ENCODE measurements at regions not wholly inside any gene's neighbourhood (a gene's known extent, or its start where the extent isn't known, plus 50 kb on each side); places are given as distances from the start of the nearest gene placed in this dataset.

DNA sequence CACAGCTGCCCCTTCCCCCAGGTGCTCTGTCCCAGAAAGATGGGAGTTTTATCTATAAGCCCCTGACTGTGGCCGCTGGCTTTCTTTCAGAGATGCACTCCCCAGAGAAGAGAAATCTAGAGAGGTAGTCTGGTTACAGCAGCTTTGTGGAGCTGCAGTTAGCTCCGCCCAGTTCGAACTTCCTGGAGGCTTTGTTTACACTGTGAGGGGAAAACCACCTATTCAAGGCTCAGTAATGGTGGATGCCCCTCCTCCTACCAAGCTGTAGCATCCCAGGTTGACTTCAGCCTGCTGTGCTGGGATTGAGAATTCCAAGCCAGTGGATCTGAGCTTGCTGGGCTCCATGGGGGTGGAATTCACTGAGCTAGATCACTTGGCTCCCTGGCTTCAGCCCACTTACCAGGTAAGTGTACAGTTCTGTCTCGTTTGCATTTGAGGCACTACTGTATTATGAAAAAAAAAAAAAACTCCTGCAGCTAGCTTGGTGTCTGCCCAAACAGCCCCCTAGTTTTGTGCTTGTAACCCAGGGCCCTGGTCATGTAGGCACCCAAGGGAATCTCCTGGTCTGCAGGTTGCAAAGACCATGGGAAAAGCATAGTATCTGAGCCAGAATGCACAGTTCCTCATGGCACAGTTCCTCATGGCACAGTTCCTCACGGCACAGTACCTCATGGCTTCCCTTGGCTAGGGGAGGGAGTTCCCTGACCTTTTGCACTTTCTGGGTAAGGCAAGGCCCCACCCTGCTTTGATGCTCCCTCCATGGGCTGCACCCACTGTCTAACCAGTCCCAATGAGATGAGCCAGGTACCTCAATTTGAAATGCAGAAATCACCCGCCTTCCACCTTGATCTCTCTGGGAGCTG is 275.0 kb downstream of the CENPW start:
- no peak overlapping the region for H3K4me3 ChIP-seq (ENCODE audit: insufficient read depth in 1 of 2, low read depth in 1 of 2, low read length in 2 of 2)
- WGBS = 93% methylated on average over 6 of the region's 6 CpGs
- H3K14ac ChIP-seq (ENCODE audit: low read length in 2 of 2) = no peak overlapping the region

GRCh38 chr6:126616866-126617265 is 277.0 kb downstream of the CENPW start:
- no peak overlapping the region for H3K23ac ChIP-seq (ENCODE audit: low read length in 2 of 2)
- H3K4me3 ChIP-seq (ENCODE audit: insufficient read depth in 1 of 2, low read depth in 1 of 2, low read length in 2 of 2) = no peak overlapping the region
- H3K14ac ChIP-seq (ENCODE audit: low read length in 2 of 2) = no peak overlapping the region
- 86% methylated on average over 1 of the region's 2 CpGs for WGBS
- no peak for DNase-seq
- H2BK120ac ChIP-seq (ENCODE audit: low read depth, low read length) = no peak overlapping the region
- no peak overlapping the region for H3K18ac ChIP-seq (ENCODE audit: low read depth in 1 of 2, low read length in 2 of 2)
- no peak overlapping the region for H3K4me2 ChIP-seq (ENCODE audit: low read length, poor library complexity, severe bottlenecking)
- no peak overlapping the region for H3K4ac ChIP-seq (ENCODE audit: low read depth in 1 of 2, low read length in 2 of 2)
- H4K91ac ChIP-seq (ENCODE audit: low read length) = no peak overlapping the region
- no peaks in the 10 kb centered on the region for H3K36me3 ChIP-seq (ENCODE audit: control insufficient read depth in 1 of 2, insufficient read depth in 2 of 2, low read depth in 1 of 2, low read length in 2 of 2)
- H4K8ac ChIP-seq (ENCODE audit: low read length) = no peak overlapping the region
- no peak overlapping the region for H2BK12ac ChIP-seq (ENCODE audit: low read length in 2 of 2)
- H3K27me3 ChIP-seq (ENCODE audit: control insufficient read depth in 1 of 2, insufficient read depth in 1 of 2, low read length in 2 of 2) = no peaks in the 10 kb centered on the region
- no peak overlapping the region for H2BK5ac ChIP-seq (ENCODE audit: low read depth, low read length, poor library complexity, severe bottlenecking)
- no peaks in the 10 kb centered on the region for H3K9me3 ChIP-seq (ENCODE audit: control insufficient read depth, low read length)
- H2AFZ ChIP-seq (ENCODE audit: low read depth, low read length) = no peak overlapping the region
- H3K4me1 ChIP-seq (ENCODE audit: control insufficient read depth, insufficient read depth, low read depth, low read length) = no peaks in the 10 kb centered on the region
- no peak overlapping the region for H2AK5ac ChIP-seq (ENCODE audit: low read length, severe bottlenecking)
- no peaks in the 10 kb centered on the region for H3K79me1 ChIP-seq (replicated peaks; ENCODE audit: low read length, poor library complexity, severe bottlenecking)
- no peak overlapping the region for H2BK15ac ChIP-seq (ENCODE audit: low read depth, poor library complexity, severe bottlenecking)
- H3K9ac ChIP-seq (ENCODE audit: low read length) = no peak overlapping the region
- H3K27ac ChIP-seq (ENCODE audit: low read length, poor library complexity, severe bottlenecking) = no peak overlapping the region

More for the DNA sequence above, 275.0 kb downstream of the CENPW start:
- no peak overlapping the region for H2AK5ac ChIP-seq (ENCODE audit: low read length, severe bottlenecking)
- no peak overlapping the region for H3K27ac ChIP-seq (ENCODE audit: low read length, poor library complexity, severe bottlenecking)
- H2BK5ac ChIP-seq (ENCODE audit: low read depth, low read length, poor library complexity, severe bottlenecking) = no peak overlapping the region
- no peak overlapping the region for H4K91ac ChIP-seq (ENCODE audit: low read length)
- H2AFZ ChIP-seq (ENCODE audit: low read depth, low read length) = no peak overlapping the region
- H3K4me1 ChIP-seq (ENCODE audit: control insufficient read depth, insufficient read depth, low read depth, low read length) = no peaks in the 10 kb centered on the region
- no peaks in the 10 kb centered on the region for H3K27me3 ChIP-seq (ENCODE audit: control insufficient read depth in 1 of 2, insufficient read depth in 1 of 2, low read length in 2 of 2)
- H3K36me3 ChIP-seq (ENCODE audit: control insufficient read depth in 1 of 2, insufficient read depth in 2 of 2, low read depth in 1 of 2, low read length in 2 of 2) = no peaks in the 10 kb centered on the region
- H2BK120ac ChIP-seq (ENCODE audit: low read depth, low read length) = no peak overlapping the region
- no peak overlapping the region for H4K8ac ChIP-seq (ENCODE audit: low read length)
- DNase-seq = no peak
- no peaks in the 10 kb centered on the region for H3K79me1 ChIP-seq (replicated peaks; ENCODE audit: low read length, poor library complexity, severe bottlenecking)
- no peak overlapping the region for H3K23ac ChIP-seq (ENCODE audit: low read length in 2 of 2)
- no peak overlapping the region for H3K18ac ChIP-seq (ENCODE audit: low read depth in 1 of 2, low read length in 2 of 2)
- H3K9ac ChIP-seq (ENCODE audit: low read length) = no peak overlapping the region
- H2BK15ac ChIP-seq (ENCODE audit: low read depth, poor library complexity, severe bottlenecking) = no peak overlapping the region
- H3K4me2 ChIP-seq (ENCODE audit: low read length, poor library complexity, severe bottlenecking) = no peak overlapping the region
- H3K4ac ChIP-seq (ENCODE audit: low read depth in 1 of 2, low read length in 2 of 2) = no peak overlapping the region
- H3K9me3 ChIP-seq (ENCODE audit: control insufficient read depth, low read length) = no peaks in the 10 kb centered on the region
- no peak overlapping the region for H2BK12ac ChIP-seq (ENCODE audit: low read length in 2 of 2)

GRCh38 chr6:126618639-126619343 is 278.9 kb downstream of the CENPW start:
- Histone ChIP-seq H3K36me3 (ENCODE audit: control insufficient read depth in 1 of 2, insufficient read depth in 2 of 2, low read depth in 1 of 2, low read length in 2 of 2) (no peaks in the 10 kb centered on the region), H4K91ac (ENCODE audit: low read length) (no peak overlapping the region), H3K9me3 (ENCODE audit: control insufficient read depth, low read length) (no peaks in the 10 kb centered on the region), H2BK15ac (ENCODE audit: low read depth, poor library complexity, severe bottlenecking) (no peak overlapping the region), H2BK5ac (ENCODE audit: low read depth, low read length, poor library complexity, severe bottlenecking) (no peak overlapping the region), H3K79me1 (replicated peaks; ENCODE audit: low read length, poor library complexity, severe bottlenecking) (no peaks in the 10 kb centered on the region), H2AK5ac (ENCODE audit: low read length, severe bottlenecking) (no peak overlapping the region), H3K4me1 (ENCODE audit: control insufficient read depth, insufficient read depth, low read depth, low read length) (no peaks in the 10 kb centered on the region), H3K4me3 (ENCODE audit: insufficient read depth in 1 of 2, low read depth in 1 of 2, low read length in 2 of 2) (no peak overlapping the region), H3K4me2 (ENCODE audit: low read length, poor library complexity, severe bottlenecking) (no peak overlapping the region), H3K23ac (ENCODE audit: low read length in 2 of 2) (no peak overlapping the region), H3K27me3 (ENCODE audit: control insufficient read depth in 1 of 2, insufficient read depth in 1 of 2, low read length in 2 of 2) (no peaks in the 10 kb centered on the region), H3K9ac (ENCODE audit: low read length) (no peak overlapping the region), H2AFZ (ENCODE audit: low read depth, low read length) (no peak overlapping the region), H3K14ac (ENCODE audit: low read length in 2 of 2) (no peak overlapping the region), H4K8ac (ENCODE audit: low read length) (no peak overlapping the region), H3K4ac (ENCODE audit: low read depth in 1 of 2, low read length in 2 of 2) (no peak overlapping the region), H2BK120ac (ENCODE audit: low read depth, low read length) (no peak overlapping the region), H3K27ac (ENCODE audit: low read length, poor library complexity, severe bottlenecking) (no peak overlapping the region), H3K18ac (ENCODE audit: low read depth in 1 of 2, low read length in 2 of 2) (no peak overlapping the region), H2BK12ac (ENCODE audit: low read length in 2 of 2) (no peak overlapping the region)
- DNase-seq = no peak
- WGBS = no CpG with 5 or more reads among the region's 1 CpG

DNA sequence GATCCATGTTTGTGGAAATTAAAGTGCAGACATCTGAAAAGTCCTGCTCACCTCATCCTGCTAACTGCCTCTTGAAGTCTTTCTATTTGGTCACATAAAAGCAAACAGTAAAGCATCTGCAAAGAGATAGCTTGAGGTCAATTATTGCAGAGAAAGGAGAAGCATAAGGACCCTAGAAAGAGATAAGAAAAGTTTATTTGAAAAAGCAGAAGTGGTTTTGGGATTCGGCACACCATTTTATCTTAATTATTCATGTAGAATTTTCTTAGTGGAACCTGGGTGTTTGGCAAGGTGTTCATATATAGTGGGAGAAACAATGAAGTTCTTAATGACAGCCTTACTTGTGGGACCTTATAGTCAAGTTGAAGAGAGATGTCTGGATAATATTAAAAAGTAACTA is 280.8 kb downstream of the CENPW start:
- no peak overlapping the region for H2BK5ac ChIP-seq (ENCODE audit: low read depth, low read length, poor library complexity, severe bottlenecking)
- no peaks in the 10 kb centered on the region for H3K4me1 ChIP-seq (ENCODE audit: control insufficient read depth, insufficient read depth, low read depth, low read length)
- no peak overlapping the region for H3K27ac ChIP-seq (ENCODE audit: low read length, poor library complexity, severe bottlenecking)
- no peak overlapping the region for H4K91ac ChIP-seq (ENCODE audit: low read length)
- H3K9me3 ChIP-seq (ENCODE audit: control insufficient read depth, low read length) = no peaks in the 10 kb centered on the region
- H2BK15ac ChIP-seq (ENCODE audit: low read depth, poor library complexity, severe bottlenecking) = no peak overlapping the region
- WGBS = no CpG with 5 or more reads among the region's 1 CpG
- no peak overlapping the region for H2AK5ac ChIP-seq (ENCODE audit: low read length, severe bottlenecking)
- no peak for DNase-seq
- no peak overlapping the region for H3K4me3 ChIP-seq (ENCODE audit: insufficient read depth in 1 of 2, low read depth in 1 of 2, low read length in 2 of 2)
- H3K14ac ChIP-seq (ENCODE audit: low read length in 2 of 2) = no peak overlapping the region
- no peak overlapping the region for H2BK12ac ChIP-seq (ENCODE audit: low read length in 2 of 2)
- H3K4me2 ChIP-seq (ENCODE audit: low read length, poor library complexity, severe bottlenecking) = no peak overlapping the region
- no peak overlapping the region for H4K8ac ChIP-seq (ENCODE audit: low read length)
- no peak overlapping the region for H3K18ac ChIP-seq (ENCODE audit: low read depth in 1 of 2, low read length in 2 of 2)
- no peak overlapping the region for H3K23ac ChIP-seq (ENCODE audit: low read length in 2 of 2)
- no peak overlapping the region for H3K4ac ChIP-seq (ENCODE audit: low read depth in 1 of 2, low read length in 2 of 2)
- no peaks in the 10 kb centered on the region for H3K79me1 ChIP-seq (replicated peaks; ENCODE audit: low read length, poor library complexity, severe bottlenecking)
- no peak overlapping the region for H3K9ac ChIP-seq (ENCODE audit: low read length)
- no peaks in the 10 kb centered on the region for H3K27me3 ChIP-seq (ENCODE audit: control insufficient read depth in 1 of 2, insufficient read depth in 1 of 2, low read length in 2 of 2)
- H2AFZ ChIP-seq (ENCODE audit: low read depth, low read length) = no peak overlapping the region
- H3K36me3 ChIP-seq (ENCODE audit: control insufficient read depth in 1 of 2, insufficient read depth in 2 of 2, low read depth in 1 of 2, low read length in 2 of 2) = no peaks in the 10 kb centered on the region
- H2BK120ac ChIP-seq (ENCODE audit: low read depth, low read length) = no peak overlapping the region

Data from mesenchymal stem cell (in vitro differentiated cells and primary cell).